ENCODE measurements at regions not wholly inside any gene's neighbourhood (a gene's known extent, or its start where the extent isn't known, plus 50 kb on each side); places are given as distances from the start of the nearest gene placed in this dataset.

DNA sequence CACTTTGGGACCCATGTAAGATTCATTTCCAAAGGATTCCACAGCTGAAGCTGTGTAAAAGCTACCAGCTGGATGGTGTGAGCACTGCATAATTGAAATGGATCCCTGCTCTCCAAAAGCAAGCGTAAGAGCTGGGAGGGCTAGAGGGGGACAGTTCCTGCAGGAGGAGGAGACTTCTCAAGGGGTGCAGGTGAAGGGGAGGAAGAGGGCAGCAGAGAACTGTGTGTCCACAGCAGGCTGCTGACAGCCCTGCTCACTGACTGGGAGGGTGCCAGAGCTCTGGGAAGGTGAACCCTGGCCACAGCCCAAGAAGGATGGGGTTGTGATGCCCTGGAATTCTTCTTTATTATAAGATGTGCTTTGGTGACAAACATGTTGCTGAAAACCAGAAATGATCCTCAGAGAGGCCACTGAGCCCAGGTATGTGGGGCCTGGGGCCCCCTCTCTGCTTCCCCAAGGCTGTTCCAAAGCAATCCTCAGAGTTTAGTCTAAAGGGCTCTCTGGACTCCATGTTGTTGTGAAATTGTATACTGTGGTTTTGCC, 112.8 kb upstream of the SLC25A48 start:
- TF ChIP-seq CTCF (IDR thresholded peaks at IDR 0.05) (no peak), SIN3A (IDR thresholded peaks at IDR 0.05; ENCODE audit: borderline replicate concordance, insufficient read depth, low read depth, low read length) (no peak), POLR2AphosphoS5 (IDR thresholded peaks at IDR 0.05; ENCODE audit: low read depth, low read length) (no peak)

Data from Panc1 (cell line).